C4-2B (cell line): ENCODE measurements at regions not wholly inside any gene's neighbourhood (a gene's known extent, or its start where the extent isn't known, plus 50 kb on each side); places are given as distances from the start of the nearest gene placed in this dataset.

ENCODE experiments used
- CTCF ChIP-seq: fragments of 450-650 bp; conservative IDR thresholded peaks from 2 replicates; pipeline ENCODE4 v1.5.1; 2017; ENCODE audit warnings: mild to moderate bottlenecking
- ZFX ChIP-seq: fragments of 450-650 bp; IDR thresholded peaks from 2 replicates; pipeline ENCODE4 v1.6.1; 2017

DNA sequence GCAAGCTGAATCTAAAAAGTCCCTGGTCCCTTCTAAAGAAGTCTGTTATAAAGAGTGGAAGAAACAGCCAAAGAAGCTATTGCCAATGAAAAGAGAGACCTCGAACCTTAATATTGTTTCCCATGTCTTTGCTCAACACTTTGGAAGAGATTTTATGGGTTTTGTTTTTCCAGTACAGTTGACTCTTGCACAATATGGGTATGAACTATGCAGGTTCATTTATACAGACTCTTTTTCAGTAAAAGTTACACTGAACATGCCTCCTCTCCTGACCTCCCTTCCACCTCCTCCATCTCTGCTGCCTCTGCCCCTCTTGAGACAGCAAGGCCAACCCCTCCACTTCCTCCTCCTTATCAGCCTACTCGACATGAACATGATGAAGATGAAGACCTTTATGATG, 332.5 kb downstream of the SETD4 start:
- TF ChIP-seq CTCF = no peak
- TF ChIP-seq ZFX = no peak
